GM23338 (cell line): ENCODE measurements at regions not wholly inside any gene's neighbourhood (a gene's known extent, or its start where the extent isn't known, plus 50 kb on each side); places are given as distances from the start of the nearest gene placed in this dataset.

Experiments
- ATAC-seq: fragments of 200-7000 bp; cut with Tn5 transposase; 3 replicates; pipeline ENCODE4 v1.9.1; 2020
- DNase-seq: peaks from one replicate; pipeline ENCODE4 v3.0.0-alpha.2; 2015; ENCODE audit warnings: low spot score
- H2AFZ ChIP-seq: fragments of 200-600 bp; sonication (generic); 2 replicates; pipeline ENCODE4 v1.8.0; 2016; ENCODE audit warnings: antibody characterized with exemption, mild to moderate bottlenecking, moderate library complexity
- H3F3A ChIP-seq: fragments of 200-600 bp; sonication (generic); replicated peaks from 2 replicates; pipeline ENCODE4 v1.8.0; 2017; ENCODE audit warnings: antibody characterized with exemption, mixed run types, low read depth
- H3K27ac ChIP-seq: fragments of 200-600 bp; sonication (generic); 2 replicates; pipeline ENCODE4 v1.6.1; 2016; ENCODE audit warnings: low read depth
- H3K27me3 ChIP-seq: fragments of 200-600 bp; sonication (generic); 2 replicates; pipeline ENCODE4 v1.8.0; 2016; ENCODE audit warnings: mild to moderate bottlenecking, mixed run types, moderate library complexity; ENCODE audit not compliant: insufficient read depth
- H3K36me3 ChIP-seq: fragments of 200-600 bp; sonication (generic); 2 replicates; pipeline ENCODE4 v1.8.0; 2016; ENCODE audit warnings: mild to moderate bottlenecking; ENCODE audit not compliant: insufficient read depth
- H3K4me1 ChIP-seq: fragments of 200-600 bp; sonication (generic); 2 replicates; pipeline ENCODE4 v1.8.0; 2016; ENCODE audit warnings: mild to moderate bottlenecking, moderate library complexity; ENCODE audit not compliant: insufficient read depth
- H3K4me2 ChIP-seq: fragments of 200-600 bp; sonication (generic); 2 replicates; pipeline ENCODE4 v1.7.1; 2017; ENCODE audit warnings: mixed run types
- H3K4me3 ChIP-seq: fragments of 200-600 bp; sonication (generic); 2 replicates; pipeline ENCODE4 v1.6.1; 2016; ENCODE audit warnings: mixed run types
- H3K79me2 ChIP-seq: fragments of 200-600 bp; sonication (generic); replicated peaks from 2 replicates; pipeline ENCODE4 v1.8.0; 2017; ENCODE audit warnings: mild to moderate bottlenecking; ENCODE audit not compliant: insufficient read depth
- H3K9me2 ChIP-seq: fragments of 200-600 bp; sonication (generic); 2 replicates; pipeline ENCODE4 v1.8.0; 2017; ENCODE audit not compliant: insufficient read depth
- H4K20me1 ChIP-seq: fragments of 200-600 bp; sonication (generic); replicated peaks from 2 replicates; pipeline ENCODE4 v1.8.0; 2017; ENCODE audit warnings: mild to moderate bottlenecking; ENCODE audit not compliant: insufficient read depth
- H3K27ac Mint-ChIP-seq: 2 replicates; pipeline ENCODE4 v1.8.0; 2020; ENCODE audit warnings: inconsistent platforms, mild to moderate bottlenecking, moderate library complexity, mixed read lengths
- H3K27me3 Mint-ChIP-seq: 3 replicates; pipeline ENCODE4 v1.8.0; 2022; ENCODE audit warnings: low read depth, mild to moderate bottlenecking, moderate library complexity, mixed read lengths, inconsistent platforms; ENCODE audit not compliant: insufficient read depth, poor library complexity
- H3K36me3 Mint-ChIP-seq: 3 replicates; pipeline ENCODE4 v1.8.0; 2021; ENCODE audit warnings: low read depth, mild to moderate bottlenecking, inconsistent platforms, moderate library complexity, mixed read lengths
- H3K4me1 Mint-ChIP-seq: 3 replicates; pipeline ENCODE4 v1.8.0; 2020; ENCODE audit warnings: mild to moderate bottlenecking, inconsistent platforms, mixed read lengths
- H3K4me3 Mint-ChIP-seq: 3 replicates; pipeline ENCODE4 v1.8.0; 2021; ENCODE audit warnings: moderate library complexity, mild to moderate bottlenecking, inconsistent platforms, mixed read lengths
- H3K9me3 Mint-ChIP-seq: 3 replicates; pipeline ENCODE4 v1.8.0; 2020; ENCODE audit warnings: moderate library complexity, mild to moderate bottlenecking, inconsistent platforms, mixed read lengths
- CREB1 ChIP-seq: fragments of 250-450 bp; sonication (Bioruptor Pico); IDR thresholded peaks from 2 replicates; pipeline ENCODE4 v1.5.0; 2020; ENCODE audit warnings: low read depth, mild to moderate bottlenecking, moderate library complexity
- ETS1 ChIP-seq: IDR thresholded peaks from 2 replicates; pipeline ENCODE4 v1.6.1; 2016; ENCODE audit warnings: antibody characterized with exemption
- EZH2phosphoT487 ChIP-seq: fragments of 200-600 bp; sonication (generic); IDR thresholded peaks from one replicate; pipeline ENCODE4 v1.8.1; 2018; ENCODE audit warnings: antibody characterized with exemption; ENCODE audit not compliant: unreplicated experiment
- JUNB ChIP-seq: IDR thresholded peaks from one replicate; pipeline ENCODE4 v1.6.1; 2016; ENCODE audit warnings: antibody characterized with exemption; ENCODE audit not compliant: unreplicated experiment
- NANOG ChIP-seq: IDR thresholded peaks from 2 replicates; pipeline ENCODE4 v1.6.1; 2016; ENCODE audit warnings: antibody characterized with exemption, borderline replicate concordance
- POLR2AphosphoS5 ChIP-seq: IDR thresholded peaks from 2 replicates; pipeline ENCODE4 v1.6.1; 2016; ENCODE audit warnings: antibody characterized with exemption, low read depth
- STAT1 ChIP-seq: IDR thresholded peaks from one replicate; pipeline ENCODE4 v1.6.1; 2016; ENCODE audit warnings: antibody characterized with exemption; ENCODE audit not compliant: unreplicated experiment
- ZNF114 ChIP-seq: fragments of 250-450 bp; sonication (Bioruptor Pico); IDR thresholded peaks from 2 replicates; pipeline ENCODE4 v1.5.0; 2020; ENCODE audit warnings: mild to moderate bottlenecking, moderate library complexity
- TF ChIP-seq, protein P1 (sequence below): IDR thresholded peaks from one replicate; pipeline ENCODE4 v1.6.1; 2018; ENCODE audit warnings: antibody characterized with exemption; ENCODE audit not compliant: unreplicated experiment
- TF ChIP-seq, protein P2 (sequence below): fragments of 250-450 bp; sonication (Bioruptor Pico); IDR thresholded peaks from 2 replicates; pipeline ENCODE4 v1.5.0; 2020; ENCODE audit warnings: mild to moderate bottlenecking, moderate library complexity

DNA sequence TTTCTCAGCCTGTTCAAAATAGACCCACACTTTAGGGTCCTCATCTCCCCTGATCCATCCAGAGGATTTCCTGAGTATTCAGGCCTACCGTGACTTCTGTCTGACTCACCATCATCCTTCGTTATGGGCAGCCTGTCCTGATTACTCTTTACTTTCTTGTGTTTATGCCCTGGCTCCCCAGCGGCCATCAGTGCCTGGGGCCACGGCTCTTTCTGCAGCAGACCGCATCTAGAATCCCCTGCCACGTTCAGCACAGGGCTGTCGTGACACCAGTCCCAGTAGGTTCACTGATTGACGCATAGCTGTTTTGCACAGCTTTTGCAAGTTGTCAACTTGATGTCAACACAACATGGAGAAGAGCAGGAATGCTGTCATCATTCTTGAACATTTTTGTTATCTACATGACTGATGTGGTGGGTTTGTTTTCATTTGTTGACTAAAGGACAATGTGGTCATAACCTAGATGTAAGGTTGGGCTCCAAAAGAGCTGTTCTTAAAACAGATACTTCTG lies 225.6 kb downstream of the HAUS1 start:
- H3K9me3 Mint-ChIP-seq, result no peaks in the 10 kb centered on the region
- no peak overlapping the region for H3K4me3 Mint-ChIP-seq
- no peak overlapping the region for H3K27ac Mint-ChIP-seq
- no peak overlapping the region for H3K4me2 ChIP-seq
- TF ChIP-seq, protein P1, sequence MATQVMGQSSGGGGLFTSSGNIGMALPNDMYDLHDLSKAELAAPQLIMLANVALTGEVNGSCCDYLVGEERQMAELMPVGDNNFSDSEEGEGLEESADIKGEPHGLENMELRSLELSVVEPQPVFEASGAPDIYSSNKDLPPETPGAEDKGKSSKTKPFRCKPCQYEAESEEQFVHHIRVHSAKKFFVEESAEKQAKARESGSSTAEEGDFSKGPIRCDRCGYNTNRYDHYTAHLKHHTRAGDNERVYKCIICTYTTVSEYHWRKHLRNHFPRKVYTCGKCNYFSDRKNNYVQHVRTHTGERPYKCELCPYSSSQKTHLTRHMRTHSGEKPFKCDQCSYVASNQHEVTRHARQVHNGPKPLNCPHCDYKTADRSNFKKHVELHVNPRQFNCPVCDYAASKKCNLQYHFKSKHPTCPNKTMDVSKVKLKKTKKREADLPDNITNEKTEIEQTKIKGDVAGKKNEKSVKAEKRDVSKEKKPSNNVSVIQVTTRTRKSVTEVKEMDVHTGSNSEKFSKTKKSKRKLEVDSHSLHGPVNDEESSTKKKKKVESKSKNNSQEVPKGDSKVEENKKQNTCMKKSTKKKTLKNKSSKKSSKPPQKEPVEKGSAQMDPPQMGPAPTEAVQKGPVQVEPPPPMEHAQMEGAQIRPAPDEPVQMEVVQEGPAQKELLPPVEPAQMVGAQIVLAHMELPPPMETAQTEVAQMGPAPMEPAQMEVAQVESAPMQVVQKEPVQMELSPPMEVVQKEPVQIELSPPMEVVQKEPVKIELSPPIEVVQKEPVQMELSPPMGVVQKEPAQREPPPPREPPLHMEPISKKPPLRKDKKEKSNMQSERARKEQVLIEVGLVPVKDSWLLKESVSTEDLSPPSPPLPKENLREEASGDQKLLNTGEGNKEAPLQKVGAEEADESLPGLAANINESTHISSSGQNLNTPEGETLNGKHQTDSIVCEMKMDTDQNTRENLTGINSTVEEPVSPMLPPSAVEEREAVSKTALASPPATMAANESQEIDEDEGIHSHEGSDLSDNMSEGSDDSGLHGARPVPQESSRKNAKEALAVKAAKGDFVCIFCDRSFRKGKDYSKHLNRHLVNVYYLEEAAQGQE, result no peak
- no peak for TF ChIP-seq NANOG
- TF ChIP-seq POLR2AphosphoS5, result no peak
- no peak for TF ChIP-seq ETS1
- TF ChIP-seq JUNB, result no peak
- TF ChIP-seq EZH2phosphoT487, result no peak
- peaks cover 29% of the 10 kb centered on the region for H3K27me3 Mint-ChIP-seq
- ATAC-seq (no peak), DNase-seq (no peak)
- no peaks in the 10 kb centered on the region for H3K9me2 ChIP-seq
- H4K20me1 ChIP-seq, result no peaks in the 10 kb centered on the region
- H3F3A ChIP-seq, result peaks cover 10% of the 10 kb centered on the region
- H3K4me1 Mint-ChIP-seq, result peaks cover 14% of the 10 kb centered on the region
- H3K79me2 ChIP-seq, result no peaks in the 10 kb centered on the region
- H3K27me3 ChIP-seq, result peaks cover 37% of the 10 kb centered on the region
- no peak overlapping the region for H2AFZ ChIP-seq
- peaks cover 10% of the 10 kb centered on the region; the same call in 1 of the 2 replicates for H3K4me1 ChIP-seq
- H3K36me3 Mint-ChIP-seq, result no peaks in the 10 kb centered on the region
- H3K4me3 ChIP-seq, result no peak overlapping the region
- no peak overlapping the region for H3K27ac ChIP-seq
- H3K36me3 ChIP-seq, result no peaks in the 10 kb centered on the region

GRCh38 chr18:46331316-46331715 lies 227.1 kb downstream of the HAUS1 start:
- H2AFZ ChIP-seq, result no peak overlapping the region
- no peak overlapping the region for H3K27ac ChIP-seq
- no peak overlapping the region for H3K4me2 ChIP-seq
- peaks cover 31% of the 10 kb centered on the region for H3K27me3 Mint-ChIP-seq
- no peak overlapping the region for H3K4me3 Mint-ChIP-seq
- no peak overlapping the region for H3K27ac Mint-ChIP-seq
- DNase-seq (no peak), ATAC-seq (no peak)
- no peak overlapping the region for H3K4me3 ChIP-seq
- H3K36me3 ChIP-seq, result no peaks in the 10 kb centered on the region
- no peaks in the 10 kb centered on the region for H3K9me2 ChIP-seq
- peaks cover 10% of the 10 kb centered on the region for H3F3A ChIP-seq
- H3K4me1 Mint-ChIP-seq, result peaks cover 16% of the 10 kb centered on the region
- H3K27me3 ChIP-seq, result peaks cover 38% of the 10 kb centered on the region
- H4K20me1 ChIP-seq, result no peaks in the 10 kb centered on the region
- H3K4me1 ChIP-seq, result peaks cover 16% of the 10 kb centered on the region
- 0 out of 2 replicates have a peak, but pooled peaks cover 4% of the 10 kb centered on the region for H3K79me2 ChIP-seq
- no peaks in the 10 kb centered on the region for H3K9me3 Mint-ChIP-seq
- H3K36me3 Mint-ChIP-seq, result no peaks in the 10 kb centered on the region
- TF ChIP-seq, protein P2, sequence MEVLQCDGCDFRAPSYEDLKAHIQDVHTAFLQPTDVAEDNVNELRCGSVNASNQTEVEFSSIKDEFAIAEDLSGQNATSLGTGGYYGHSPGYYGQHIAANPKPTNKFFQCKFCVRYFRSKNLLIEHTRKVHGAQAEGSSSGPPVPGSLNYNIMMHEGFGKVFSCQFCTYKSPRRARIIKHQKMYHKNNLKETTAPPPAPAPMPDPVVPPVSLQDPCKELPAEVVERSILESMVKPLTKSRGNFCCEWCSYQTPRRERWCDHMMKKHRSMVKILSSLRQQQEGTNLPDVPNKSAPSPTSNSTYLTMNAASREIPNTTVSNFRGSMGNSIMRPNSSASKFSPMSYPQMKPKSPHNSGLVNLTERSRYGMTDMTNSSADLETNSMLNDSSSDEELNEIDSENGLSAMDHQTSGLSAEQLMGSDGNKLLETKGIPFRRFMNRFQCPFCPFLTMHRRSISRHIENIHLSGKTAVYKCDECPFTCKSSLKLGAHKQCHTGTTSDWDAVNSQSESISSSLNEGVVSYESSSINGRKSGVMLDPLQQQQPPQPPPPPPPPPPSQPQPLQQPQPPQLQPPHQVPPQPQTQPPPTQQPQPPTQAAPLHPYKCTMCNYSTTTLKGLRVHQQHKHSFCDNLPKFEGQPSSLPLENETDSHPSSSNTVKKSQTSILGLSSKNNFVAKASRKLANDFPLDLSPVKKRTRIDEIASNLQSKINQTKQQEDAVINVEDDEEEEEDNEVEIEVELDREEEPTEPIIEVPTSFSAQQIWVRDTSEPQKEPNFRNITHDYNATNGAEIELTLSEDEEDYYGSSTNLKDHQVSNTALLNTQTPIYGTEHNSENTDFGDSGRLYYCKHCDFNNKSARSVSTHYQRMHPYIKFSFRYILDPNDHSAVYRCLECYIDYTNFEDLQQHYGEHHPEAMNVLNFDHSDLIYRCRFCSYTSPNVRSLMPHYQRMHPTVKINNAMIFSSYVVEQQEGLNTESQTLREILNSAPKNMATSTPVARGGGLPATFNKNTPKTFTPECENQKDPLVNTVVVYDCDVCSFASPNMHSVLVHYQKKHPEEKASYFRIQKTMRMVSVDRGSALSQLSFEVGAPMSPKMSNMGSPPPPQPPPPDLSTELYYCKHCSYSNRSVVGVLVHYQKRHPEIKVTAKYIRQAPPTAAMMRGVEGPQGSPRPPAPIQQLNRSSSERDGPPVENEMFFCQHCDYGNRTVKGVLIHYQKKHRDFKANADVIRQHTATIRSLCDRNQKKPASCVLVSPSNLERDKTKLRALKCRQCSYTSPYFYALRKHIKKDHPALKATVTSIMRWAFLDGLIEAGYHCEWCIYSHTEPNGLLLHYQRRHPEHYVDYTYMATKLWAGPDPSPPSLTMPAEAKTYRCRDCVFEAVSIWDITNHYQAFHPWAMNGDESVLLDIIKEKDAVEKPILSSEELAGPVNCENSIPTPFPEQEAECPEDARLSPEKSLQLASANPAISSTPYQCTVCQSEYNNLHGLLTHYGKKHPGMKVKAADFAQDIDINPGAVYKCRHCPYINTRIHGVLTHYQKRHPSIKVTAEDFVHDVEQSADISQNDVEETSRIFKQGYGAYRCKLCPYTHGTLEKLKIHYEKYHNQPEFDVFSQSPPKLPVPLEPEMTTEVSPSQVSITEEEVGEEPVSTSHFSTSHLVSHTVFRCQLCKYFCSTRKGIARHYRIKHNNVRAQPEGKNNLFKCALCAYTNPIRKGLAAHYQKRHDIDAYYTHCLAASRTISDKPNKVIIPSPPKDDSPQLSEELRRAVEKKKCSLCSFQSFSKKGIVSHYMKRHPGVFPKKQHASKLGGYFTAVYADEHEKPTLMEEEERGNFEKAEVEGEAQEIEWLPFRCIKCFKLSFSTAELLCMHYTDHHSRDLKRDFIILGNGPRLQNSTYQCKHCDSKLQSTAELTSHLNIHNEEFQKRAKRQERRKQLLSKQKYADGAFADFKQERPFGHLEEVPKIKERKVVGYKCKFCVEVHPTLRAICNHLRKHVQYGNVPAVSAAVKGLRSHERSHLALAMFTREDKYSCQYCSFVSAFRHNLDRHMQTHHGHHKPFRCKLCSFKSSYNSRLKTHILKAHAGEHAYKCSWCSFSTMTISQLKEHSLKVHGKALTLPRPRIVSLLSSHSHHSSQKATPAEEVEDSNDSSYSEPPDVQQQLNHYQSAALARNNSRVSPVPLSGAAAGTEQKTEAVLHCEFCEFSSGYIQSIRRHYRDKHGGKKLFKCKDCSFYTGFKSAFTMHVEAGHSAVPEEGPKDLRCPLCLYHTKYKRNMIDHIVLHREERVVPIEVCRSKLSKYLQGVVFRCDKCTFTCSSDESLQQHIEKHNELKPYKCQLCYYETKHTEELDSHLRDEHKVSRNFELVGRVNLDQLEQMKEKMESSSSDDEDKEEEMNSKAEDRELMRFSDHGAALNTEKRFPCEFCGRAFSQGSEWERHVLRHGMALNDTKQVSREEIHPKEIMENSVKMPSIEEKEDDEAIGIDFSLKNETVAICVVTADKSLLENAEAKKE (CRISPR knock-in tag), result no peak
- TF ChIP-seq ZNF114 (CRISPR knock-in tag) (no peak), ETS1 (no peak), POLR2AphosphoS5 (no peak), CREB1 (CRISPR knock-in tag) (no peak), STAT1 (no peak)
